ENCODE measurements at regions not wholly inside any gene's neighbourhood (a gene's known extent, or its start where the extent isn't known, plus 50 kb on each side); places are given as distances from the start of the nearest gene placed in this dataset.

- H3K4me3 ChIP-seq (ENCODE audit: low read depth, low read length): no peak overlapping the region
- TF ChIP-seq CTCF (conservative IDR thresholded peaks at IDR 0.05; ENCODE audit: low read depth, low read length): no peak
- DNase-seq (ENCODE audit: low read depth): no peak
These were observed 1012.5 kb upstream of the PRMT6 start for GRCh38 chr1:106043971-106044370.

DNA sequence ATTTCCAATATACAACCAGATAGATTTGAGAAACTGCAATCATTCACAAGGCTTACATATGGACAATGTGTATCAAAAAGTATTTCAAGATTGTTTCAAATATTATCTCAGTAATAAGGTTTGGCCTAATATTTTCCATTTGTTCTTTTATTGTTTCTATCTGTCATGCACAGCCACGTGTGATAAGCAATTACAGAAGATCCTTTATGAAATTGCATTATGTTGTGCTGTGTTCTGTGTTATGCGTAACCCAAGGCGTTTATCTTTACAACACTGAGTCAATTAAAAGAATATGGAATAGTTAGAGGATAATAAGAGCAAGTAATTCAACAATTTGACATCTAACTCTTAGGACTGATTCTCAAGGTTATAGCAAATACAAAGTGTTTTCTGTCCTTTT is 1009.3 kb upstream of the PRMT6 start:
- DNase-seq (ENCODE audit: low read depth): no peak
- no peak overlapping the region for H3K4me3 ChIP-seq (ENCODE audit: low read depth, low read length)
- no peak for TF ChIP-seq CTCF (conservative IDR thresholded peaks at IDR 0.05; ENCODE audit: low read depth, low read length)

- DNase-seq (ENCODE audit: low read depth): no peak
- no peak for TF ChIP-seq CTCF (conservative IDR thresholded peaks at IDR 0.05; ENCODE audit: low read depth, low read length)
- H3K4me3 ChIP-seq (ENCODE audit: low read depth, low read length): no peak overlapping the region
These were observed 1006.9 kb upstream of the PRMT6 start for GRCh38 chr1:106049595-106049994.

- no peak for DNase-seq (ENCODE audit: low read depth)
- H3K4me3 ChIP-seq (ENCODE audit: low read depth, low read length): no peak overlapping the region
- TF ChIP-seq CTCF (conservative IDR thresholded peaks at IDR 0.05; ENCODE audit: low read depth, low read length): no peak
These were observed 1000.6 kb upstream of the PRMT6 start for GRCh38 chr1:106055855-106056254.

GRCh38 chr1:106061586-106062495 is 994.6 kb upstream of the PRMT6 start:
- DNase-seq (ENCODE audit: low read depth): no peak
- TF ChIP-seq CTCF (conservative IDR thresholded peaks at IDR 0.05; ENCODE audit: low read depth, low read length): no peak
- H3K4me3 ChIP-seq (ENCODE audit: low read depth, low read length): no peak overlapping the region

GRCh38 chr1:106063510-106063909 is 993.0 kb upstream of the PRMT6 start:
- no peak for TF ChIP-seq CTCF (conservative IDR thresholded peaks at IDR 0.05; ENCODE audit: low read depth, low read length)

More at GRCh38 chr1:106063510-106063909, 993.0 kb upstream of the PRMT6 start:
- DNase-seq (ENCODE audit: low read depth): no peak
- H3K4me3 ChIP-seq (ENCODE audit: low read depth, low read length): no peak overlapping the region

All from choroid plexus epithelial cell (primary cell).